Body of pancreas (tissue), 4 donors: ENCODE measurements at regions not wholly inside any gene's neighbourhood (a gene's known extent, or its start where the extent isn't known, plus 50 kb on each side); places are given as distances from the start of the nearest gene placed in this dataset.

Source experiments
- POLR2A ChIP-seq, 3 donors: fragments of 450-650 bp; IDR thresholded peaks; one replicate each; pipeline ENCODE4 v1.6.1; 2016; ENCODE audit warnings: antibody characterized with exemption in 3 of 3, mild to moderate bottlenecking in 2 of 3
- TF ChIP-seq, protein P1 (sequence below), 7 experiments: fragments of 450-650 bp in 4 of 7; fragments of 200-600 bp in 3 of 7; sonication (generic) in 3 of 7; IDR thresholded peaks; one replicate each; pipeline ENCODE4 v1.5.1; 2016 to 2019; ENCODE audit warnings: antibody characterized with exemption in 7 of 7

DNA sequence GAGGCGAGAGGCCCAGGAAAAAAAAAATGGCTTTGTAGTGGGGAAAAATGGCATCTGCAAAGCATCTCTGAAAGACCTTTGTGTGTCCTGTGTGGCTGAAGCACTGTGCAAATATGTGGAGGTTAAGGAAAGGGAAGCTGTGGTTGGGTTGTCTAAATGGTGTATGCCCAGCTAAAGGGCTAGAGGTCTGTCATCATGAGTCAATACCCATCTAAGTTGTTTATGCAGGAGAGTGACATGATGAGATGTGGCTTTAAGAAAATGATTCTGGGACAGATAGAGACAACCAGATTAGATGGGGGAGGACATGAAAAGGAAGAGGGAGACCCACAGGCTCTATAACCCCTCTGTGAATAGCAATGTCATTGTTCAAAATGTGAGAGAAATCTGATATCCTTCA is 280.7 kb downstream of the MFSD1 start:
- TF ChIP-seq, protein P1, sequence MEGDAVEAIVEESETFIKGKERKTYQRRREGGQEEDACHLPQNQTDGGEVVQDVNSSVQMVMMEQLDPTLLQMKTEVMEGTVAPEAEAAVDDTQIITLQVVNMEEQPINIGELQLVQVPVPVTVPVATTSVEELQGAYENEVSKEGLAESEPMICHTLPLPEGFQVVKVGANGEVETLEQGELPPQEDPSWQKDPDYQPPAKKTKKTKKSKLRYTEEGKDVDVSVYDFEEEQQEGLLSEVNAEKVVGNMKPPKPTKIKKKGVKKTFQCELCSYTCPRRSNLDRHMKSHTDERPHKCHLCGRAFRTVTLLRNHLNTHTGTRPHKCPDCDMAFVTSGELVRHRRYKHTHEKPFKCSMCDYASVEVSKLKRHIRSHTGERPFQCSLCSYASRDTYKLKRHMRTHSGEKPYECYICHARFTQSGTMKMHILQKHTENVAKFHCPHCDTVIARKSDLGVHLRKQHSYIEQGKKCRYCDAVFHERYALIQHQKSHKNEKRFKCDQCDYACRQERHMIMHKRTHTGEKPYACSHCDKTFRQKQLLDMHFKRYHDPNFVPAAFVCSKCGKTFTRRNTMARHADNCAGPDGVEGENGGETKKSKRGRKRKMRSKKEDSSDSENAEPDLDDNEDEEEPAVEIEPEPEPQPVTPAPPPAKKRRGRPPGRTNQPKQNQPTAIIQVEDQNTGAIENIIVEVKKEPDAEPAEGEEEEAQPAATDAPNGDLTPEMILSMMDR (IDR thresholded peaks at IDR 0.05), result no peak
- TF ChIP-seq POLR2A (IDR thresholded peaks at IDR 0.05), result no peak
